PC-3 (cell line): ENCODE measurements at regions not wholly inside any gene's neighbourhood (a gene's known extent, or its start where the extent isn't known, plus 50 kb on each side); places are given as distances from the start of the nearest gene placed in this dataset.

ENCODE experiments used
- CTCF ChIP-seq: fragments of 300-600 bp; sonication (generic); conservative IDR thresholded peaks from 2 replicates; pipeline ENCODE4 v1.5.1; 2017; ENCODE audit warnings: antibody characterized with exemption, low read depth, mild to moderate bottlenecking, low read length
- EZH2phosphoT487 ChIP-seq: fragments of 300-600 bp; sonication (generic); IDR thresholded peaks from 2 replicates; pipeline ENCODE4 v1.6.1; 2018; ENCODE audit warnings: mild to moderate bottlenecking, antibody characterized with exemption, low read length, borderline replicate concordance

GRCh38 chr3:176005564-176005963, 1146.4 kb downstream of the NAALADL2 start:
- TF ChIP-seq CTCF = no peak
- TF ChIP-seq EZH2phosphoT487 = no peak
